Activated CD4-positive, alpha-beta T cell treated with anti-CD3 and anti-CD28 coated beads, Interleukin-2, Interleukin-6, amounts not matched to agents 100 ng/mL and 50 ng/mL, durations not matched to agents 16 hours and 8 hours (primary cell): ENCODE measurements at regions not wholly inside any gene's neighbourhood (a gene's known extent, or its start where the extent isn't known, plus 50 kb on each side); places are given as distances from the start of the nearest gene placed in this dataset.
"Not testable (repeated sequence)": the region's sequence is repeated elsewhere in the genome, so short reads cannot be mapped to it uniquely, and the experiment has no call there.

Experiments
- DNase-seq: peaks from one replicate; pipeline ENCODE4 v3.0.0-alpha.2; 2020

DNA sequence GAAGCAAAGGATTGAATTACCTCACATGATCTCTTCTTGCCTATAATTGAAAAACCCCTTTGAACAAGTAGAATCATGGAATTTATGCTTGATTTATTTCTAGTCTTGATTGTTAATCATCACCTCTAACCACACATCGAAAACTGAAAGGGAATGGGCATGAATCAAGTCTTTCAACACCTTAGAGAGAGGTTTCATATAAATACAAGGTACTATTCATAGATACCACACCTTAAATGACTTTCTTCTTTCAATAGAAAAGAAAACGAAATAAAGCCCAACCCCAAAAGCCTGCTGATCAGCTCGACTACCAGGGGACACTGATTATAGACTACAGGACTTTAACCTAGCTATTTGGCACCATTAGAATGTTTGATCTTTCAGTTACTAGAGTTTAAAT lies 128.6 kb upstream of the PTPRZ1 start:
- DNase-seq, result no peak

DNA sequence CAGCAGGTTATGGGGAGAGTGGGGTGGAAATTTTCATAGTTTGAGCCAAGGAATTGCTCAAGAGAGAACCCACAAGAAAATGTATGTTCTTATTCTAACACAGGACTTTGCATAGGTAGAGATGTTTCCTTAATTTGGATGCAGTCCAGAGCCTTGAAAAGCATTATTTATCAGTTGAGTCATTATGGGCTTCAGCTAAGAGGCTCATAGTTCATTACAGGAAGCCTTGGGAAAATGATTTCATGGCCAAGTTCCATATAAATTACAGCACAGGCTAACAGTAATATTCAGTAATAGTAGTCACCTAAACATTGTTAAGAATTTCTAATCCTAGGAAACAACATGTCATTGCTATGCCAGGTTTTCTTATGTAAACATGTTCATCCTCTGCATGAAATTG lies 131.1 kb upstream of the PTPRZ1 start:
- DNase-seq, result no peak

DNA sequence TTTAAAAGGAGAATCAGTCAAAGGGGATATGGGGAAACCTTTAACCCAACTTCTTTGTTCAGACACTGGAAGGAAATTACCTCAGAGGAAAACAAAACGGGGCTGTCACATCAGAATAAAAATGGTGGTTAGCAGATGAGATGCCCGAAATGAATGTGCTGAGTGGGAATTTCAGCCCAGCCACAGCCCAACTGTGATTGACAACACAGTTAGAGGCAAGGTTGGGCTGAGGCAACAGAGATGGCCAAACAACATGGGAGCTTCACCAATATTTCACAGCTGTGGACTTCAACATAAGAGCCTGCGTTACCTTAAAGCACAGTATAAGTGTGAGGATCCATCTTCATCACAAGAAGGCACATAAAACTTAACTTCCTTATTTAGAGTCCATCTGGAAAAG lies 133.5 kb upstream of the PTPRZ1 start:
- DNase-seq, result no peak

DNA sequence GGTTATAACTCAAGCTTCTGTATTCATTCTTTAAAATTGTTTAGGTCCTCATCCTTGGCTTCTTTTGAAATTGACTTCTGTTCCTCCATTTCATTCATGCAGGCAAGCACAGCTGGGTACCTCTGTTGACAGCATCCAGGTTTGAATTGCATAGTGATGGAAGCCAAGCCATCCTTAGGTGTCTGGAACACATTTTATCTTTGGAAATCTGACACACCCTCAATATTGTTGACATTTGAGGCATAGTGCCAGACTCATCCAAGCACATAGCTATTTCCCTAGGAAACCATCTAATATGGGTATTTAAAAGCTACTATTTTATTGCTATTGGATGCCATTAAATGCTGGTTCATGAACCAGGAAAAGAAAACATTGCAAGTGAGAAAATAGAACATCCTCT lies 142.1 kb upstream of the PTPRZ1 start:
- DNase-seq, result no peak

DNA sequence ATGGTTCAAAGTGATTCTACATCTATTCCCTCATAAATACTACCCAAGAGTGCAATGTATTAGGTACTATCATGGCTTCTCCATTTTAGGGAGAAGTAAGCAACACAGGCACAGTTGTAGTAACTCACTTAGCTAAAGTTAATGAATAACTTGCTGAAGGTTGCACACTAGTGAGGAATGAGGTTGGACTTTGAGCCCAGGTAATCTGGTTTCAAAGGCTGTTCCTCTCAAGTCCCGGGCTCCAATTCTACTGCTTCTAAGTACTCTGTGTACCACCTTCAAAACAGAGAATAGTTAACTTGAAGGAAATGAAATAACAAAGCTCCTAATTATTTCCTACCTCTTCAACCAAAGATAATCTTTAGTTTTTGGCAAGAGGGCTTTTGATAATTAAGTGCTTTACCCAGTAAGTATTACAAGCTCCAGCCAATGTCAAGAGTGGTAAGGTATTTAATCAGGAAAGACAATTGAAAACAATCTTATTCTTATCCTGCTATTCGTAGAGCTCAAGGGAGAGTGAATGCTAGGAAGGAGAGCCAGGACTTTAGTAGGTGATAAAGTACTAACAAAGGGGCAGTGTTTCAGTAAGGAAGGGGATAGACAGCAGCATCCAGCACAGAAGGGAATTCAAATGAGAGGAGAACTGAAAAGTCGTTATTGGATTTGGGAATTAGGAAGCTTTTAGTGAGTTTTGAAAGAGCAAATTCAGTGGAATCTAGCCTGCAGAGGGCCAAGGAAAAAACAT lies 158.2 kb upstream of the PTPRZ1 start:
- DNase-seq, result no peak

DNA sequence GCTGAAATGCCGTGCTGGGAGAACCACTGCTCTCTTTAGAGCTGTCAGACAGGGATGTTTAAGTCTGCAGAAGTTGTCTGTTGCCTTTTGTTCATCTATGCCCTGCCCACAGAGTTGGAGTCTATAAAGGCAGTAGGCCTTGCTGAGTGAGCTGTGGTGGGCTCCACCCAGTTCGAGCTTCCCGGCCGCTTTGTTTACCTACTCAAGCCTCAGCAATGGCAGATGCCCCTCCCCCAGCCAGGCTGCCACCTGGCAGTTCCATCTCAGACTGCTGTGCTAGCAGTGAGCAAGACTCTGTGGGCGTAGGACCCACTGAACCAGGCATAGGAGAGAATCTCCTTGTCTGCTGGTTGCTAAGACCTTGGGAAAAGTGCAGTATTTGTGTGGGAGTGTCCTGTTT lies 160.0 kb upstream of the PTPRZ1 start:
- not testable (repeated sequence) for DNase-seq

DNA sequence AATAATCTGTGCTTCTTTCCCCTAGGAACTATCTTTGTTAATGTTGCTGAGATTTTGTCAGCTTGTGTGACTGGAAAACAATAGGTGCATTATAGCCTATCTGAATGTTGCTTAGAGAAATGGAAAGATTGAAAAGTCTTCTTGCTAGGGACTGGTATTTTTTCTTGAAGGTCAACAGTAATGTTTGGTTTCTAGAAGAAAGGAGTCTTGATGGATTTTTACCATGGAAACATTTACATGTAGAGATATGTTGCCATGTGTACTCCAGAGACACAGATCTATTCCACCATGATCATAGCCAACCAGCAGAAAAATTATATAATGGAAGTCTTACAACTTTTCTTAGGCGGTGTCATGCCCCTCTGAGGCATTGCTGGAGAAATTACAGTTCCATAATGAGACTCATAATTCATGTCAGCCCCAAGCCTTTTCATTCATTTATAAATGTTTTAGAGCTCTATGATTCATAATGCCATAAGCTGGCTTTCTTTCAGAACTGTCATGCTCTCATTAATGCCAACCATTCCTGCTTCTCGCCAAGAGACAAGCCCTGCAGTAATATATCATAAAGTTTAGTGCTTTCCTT lies 175.1 kb upstream of the PTPRZ1 start:
- DNase-seq, result no peak

DNA sequence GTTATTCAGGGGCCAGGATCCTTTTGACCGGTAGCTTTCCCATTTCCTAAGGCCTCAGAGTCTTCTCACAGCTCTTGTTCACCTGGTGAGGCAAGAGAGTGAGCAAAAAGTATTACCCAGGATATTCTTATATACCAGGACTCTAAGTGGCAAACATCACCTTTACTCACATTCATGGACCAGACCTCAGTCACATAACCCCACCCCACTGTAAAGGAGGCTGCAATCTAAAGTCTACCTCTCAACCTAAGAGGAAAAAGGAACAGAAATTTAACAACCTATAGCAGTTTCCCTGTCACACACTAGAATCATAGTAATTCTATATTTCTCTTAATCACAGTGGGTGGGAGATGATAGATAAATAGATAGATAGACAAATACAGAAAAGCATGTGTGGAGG lies 176.0 kb upstream of the PTPRZ1 start:
- DNase-seq, result no peak

DNA sequence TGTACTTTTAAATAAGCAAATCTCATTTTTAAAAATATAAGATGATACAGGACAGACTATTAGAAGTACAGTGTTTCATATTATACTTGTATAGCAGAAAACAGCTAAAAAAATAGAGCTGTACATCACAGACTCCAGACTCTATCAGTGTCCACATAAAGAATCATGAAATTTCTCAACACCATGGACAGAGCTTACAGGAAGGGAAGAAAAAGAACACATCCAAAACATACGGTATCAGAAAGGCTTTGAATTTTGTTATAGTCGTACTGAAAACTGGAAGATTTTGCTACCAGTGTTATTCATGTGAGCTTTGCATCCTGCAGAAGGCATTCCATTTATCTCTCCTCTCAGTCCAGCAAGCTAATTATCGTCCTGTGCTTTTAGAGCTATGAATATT lies 183.2 kb upstream of the PTPRZ1 start:
- no peak for DNase-seq

DNA sequence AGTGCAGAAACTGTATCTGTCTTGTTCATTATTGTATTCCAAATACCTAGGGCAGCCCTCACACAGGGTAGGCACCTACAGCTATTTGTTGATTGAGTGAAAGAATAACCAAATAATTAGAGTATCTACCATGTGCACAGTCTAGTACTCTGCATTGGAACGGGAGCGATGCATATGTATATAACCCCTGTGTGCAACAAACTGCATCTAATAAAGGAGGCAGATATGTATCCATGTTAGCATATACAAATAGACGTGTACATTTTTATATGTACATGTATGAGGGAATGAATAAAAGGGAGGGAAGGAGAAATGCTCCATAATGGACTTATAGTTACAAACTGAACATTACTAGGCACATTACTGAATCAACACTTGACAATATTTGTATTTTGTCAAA lies 191.3 kb upstream of the PTPRZ1 start:
- DNase-seq, result no peak

DNA sequence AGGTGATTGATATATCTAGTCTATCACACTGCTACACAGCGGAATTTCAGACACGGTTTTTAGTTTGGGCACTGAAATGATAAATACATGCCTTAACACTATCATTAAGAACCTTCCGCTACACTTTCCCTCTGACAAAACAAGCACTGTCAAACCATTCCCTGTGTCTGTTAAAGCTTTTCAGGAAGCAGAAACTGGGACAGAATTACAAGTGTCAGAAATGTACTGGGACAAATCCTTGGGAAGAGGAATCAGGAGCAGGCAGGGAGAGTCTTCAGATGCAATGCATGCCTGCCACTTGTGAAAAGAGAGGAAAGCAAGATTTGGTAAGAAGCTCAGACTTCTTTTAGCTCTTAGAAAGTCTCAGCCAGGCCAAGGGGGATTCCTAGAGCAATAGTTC lies 196.8 kb upstream of the PTPRZ1 start:
- DNase-seq, result no peak

DNA sequence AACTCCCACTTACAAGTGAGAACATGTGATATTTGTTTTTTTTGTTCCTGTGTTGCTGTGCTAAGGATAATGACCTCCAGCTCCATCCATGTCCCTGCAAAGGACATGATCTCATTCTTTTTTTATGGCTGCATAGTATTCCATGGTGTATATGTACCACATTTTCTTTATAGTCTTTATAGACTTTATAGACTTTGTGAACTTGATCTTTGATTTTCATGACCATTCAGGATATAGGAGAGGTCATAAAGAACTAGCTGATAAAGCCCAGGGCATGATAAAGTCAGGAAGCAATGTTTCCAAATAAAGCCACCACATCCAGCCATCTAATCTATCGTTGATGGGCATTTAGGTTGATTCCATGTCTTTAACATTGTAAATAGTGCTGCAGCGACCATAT lies 198.5 kb upstream of the PTPRZ1 start:
- not testable (repeated sequence) for DNase-seq

DNA sequence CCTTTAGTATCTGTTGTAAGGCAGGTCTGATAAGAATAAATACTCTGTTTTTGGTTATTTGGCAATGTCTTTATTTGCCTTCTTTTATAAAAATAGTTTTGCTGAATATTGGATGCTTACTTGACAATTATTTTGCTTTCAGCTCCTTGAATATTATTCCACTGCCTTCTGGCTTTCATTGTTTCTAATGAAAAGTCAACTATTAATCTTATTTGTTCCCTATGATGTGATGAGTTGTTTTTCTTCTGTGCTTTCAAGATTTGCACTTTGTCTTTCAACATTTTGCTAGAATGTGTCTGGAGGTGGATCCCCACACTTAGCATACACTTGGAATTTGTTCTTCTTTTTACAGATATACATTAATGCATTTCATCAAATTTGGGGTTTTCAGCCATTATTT lies 203.8 kb upstream of the PTPRZ1 start:
- no peak for DNase-seq

DNA sequence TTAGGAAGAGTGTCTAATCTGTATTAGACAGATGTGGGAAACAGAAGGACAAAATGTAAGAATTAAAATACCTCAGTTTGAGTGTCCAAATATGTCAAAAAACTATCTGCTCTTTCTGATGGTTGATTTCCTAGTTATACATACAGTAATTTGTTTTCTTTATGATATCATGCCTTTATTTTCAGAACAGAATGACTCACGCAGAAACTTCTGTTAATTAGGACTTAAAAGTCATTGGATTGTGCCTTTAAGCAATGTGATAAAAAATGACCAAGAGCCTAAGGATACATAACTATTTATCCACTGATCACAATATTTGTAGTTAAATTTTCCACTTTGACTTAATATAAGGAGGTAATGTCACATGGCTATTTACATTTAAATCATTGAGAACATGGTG lies 206.7 kb upstream of the PTPRZ1 start:
- DNase-seq, result no peak

DNA sequence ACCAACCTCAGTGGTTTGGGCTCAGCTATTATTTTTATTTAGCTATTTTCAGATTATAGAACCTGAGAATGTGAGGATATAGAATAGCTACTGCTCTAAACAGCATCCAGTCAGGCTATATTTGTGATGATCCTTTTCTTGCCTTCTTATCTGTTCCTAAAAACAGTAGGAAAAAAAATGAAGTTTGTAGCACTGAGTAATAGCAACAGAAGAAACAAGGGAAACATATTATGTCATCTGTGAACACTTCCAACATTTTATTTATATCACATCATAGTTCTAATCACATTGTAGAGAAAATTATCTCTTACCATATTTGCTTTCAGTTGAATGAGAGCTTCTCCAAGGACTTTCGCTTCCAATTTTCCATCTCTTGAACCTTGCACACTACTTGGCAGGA lies 229.6 kb upstream of the PTPRZ1 start:
- DNase-seq, result no peak

DNA sequence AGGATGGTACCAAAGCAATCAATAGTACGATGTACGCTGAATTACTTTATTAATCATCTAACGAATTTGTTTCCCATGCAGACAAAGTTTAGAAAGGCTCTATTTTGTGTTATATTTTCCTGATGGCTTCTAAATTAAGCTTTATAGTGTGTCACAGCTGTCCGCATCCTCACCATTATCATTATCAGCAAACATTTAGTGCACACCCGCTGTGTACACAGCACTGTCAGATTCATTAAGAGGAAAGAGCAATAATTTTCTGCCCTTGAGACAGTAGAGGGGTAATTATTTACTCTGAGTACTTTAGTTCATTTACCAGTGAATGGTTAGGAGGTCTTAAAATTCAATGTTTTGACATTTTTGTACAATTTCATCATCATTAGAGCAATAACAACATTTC lies 233.3 kb upstream of the PTPRZ1 start:
- DNase-seq, result no peak

DNA sequence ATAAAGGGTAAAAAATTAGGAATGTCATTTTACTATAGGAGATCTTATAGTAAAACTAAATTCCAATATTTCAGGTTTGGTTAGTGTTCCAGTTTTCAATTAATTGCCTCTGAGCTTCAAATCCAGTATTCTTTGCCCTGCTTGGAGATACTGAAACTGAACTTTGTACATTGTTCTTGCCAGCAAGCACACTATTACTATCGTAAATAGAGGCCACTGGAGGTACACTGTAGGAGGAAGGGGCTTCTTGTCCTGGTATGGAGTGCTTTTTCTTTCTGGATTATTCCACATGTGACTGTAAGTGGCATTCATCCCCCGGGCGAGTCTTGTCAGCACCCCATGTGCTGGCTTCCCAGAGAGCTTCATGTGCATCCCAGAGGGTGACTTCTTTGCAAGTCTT lies 234.7 kb upstream of the PTPRZ1 start:
- no peak for DNase-seq

DNA sequence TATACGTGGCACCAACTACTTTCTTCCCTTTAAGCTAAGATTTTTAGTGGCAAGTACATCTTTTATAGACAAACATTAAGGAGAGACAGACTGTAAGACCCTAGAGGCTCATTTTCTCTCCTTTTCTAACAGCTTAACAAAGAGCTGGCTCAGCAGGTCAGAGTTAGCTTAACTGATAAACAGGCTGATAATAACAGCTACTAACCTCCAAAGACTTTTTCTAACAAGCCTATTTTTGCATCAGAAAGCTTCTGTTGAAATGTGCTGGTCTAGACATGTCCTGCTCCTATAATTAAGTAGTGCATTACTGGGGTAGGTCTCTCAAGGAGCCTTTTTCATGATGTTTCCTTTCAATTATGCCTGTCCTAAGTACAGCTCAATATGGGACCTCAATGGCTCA lies 238.2 kb upstream of the FAM3C start:
- no peak for DNase-seq

DNA sequence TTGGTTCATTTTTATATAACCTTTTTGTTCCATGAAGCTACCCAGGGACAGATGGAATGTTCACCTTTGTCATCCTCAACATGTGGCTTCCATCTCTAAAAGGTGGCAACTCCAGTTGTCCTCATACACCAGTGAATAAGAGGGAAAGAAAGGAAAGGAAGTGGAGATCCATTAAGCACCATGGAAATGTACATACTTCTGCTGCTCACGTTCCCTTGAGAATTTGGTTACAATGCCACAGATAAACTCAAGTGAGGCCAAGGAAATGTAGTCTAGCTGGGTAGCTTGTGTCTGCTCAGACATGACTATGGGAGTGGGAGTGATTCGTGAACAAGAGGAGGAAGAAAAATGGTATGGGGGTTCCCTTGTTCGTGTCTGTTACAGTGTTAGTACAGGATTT lies 237.1 kb upstream of the FAM3C start:
- DNase-seq, result no peak

DNA sequence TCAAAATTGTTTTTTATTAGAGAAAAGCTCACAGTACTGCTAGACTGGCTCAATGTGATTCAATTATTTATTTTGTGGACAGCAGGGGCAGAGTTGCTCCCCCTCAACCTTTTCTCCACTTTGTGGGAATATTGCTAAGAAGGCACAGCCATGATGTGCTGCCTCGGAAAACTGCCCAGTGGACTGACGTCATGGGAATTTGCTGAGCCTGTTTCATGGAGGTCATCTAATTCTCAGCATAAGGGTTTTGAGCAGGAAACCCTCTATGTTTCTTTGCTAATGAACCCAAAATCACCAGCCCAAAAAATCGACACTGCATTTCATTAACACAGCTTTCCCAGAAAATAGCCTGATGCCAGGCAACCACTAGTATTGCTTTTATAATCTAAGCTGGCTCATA lies 228.8 kb upstream of the FAM3C start:
- no peak for DNase-seq

DNA sequence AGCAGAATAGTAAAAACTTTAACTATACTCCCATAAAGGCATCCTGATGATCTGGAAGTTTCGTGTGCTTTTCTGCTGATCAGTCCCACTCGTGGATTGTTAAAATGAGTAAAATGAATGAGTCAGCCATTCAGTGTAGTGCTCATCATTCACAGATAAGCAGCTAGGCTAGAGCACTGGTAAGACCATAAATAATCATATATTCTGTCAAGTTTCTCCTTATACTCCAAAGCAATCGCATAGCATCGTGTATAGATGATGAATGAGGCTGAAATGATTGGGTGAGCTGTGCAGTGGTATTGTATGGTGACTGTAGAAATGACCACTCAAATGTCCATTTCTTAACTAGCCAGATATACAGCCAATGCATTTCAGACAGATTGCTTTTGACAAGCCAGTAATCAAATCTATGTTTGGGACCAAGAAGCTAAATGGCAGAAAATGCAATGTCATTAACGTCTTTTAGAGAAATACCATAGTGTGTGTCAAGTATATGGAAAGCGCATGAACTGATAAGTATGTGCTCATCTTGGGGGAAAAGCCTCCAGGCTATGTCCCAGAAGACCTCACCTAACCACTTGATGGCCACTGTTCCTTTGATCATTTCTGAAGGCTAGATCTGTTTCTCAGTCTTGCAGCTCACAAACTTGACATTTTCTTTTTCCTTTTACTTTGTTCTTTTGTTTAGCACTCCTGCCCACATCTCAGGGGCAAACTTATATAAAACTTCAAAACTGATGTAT lies 227.2 kb upstream of the FAM3C start:
- DNase-seq, result no peak

DNA sequence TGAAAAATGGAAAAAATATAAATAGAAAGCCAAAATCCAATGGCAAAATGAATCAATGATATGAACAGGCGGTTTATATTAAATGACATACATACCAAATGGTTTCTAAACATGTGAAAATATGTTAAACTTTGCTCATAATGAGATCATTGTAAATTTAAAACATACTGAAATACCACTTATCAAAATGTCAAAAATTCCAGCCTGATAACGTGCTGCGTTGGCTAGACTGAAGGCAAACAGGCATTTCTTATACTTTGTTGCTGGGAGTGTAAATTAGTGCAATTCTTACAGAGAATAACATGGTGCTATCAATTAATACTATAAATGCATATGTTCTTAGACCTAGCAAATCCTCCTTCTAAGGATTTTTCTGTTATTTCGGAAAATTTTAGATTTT lies 225.8 kb upstream of the FAM3C start:
- no peak for DNase-seq

DNA sequence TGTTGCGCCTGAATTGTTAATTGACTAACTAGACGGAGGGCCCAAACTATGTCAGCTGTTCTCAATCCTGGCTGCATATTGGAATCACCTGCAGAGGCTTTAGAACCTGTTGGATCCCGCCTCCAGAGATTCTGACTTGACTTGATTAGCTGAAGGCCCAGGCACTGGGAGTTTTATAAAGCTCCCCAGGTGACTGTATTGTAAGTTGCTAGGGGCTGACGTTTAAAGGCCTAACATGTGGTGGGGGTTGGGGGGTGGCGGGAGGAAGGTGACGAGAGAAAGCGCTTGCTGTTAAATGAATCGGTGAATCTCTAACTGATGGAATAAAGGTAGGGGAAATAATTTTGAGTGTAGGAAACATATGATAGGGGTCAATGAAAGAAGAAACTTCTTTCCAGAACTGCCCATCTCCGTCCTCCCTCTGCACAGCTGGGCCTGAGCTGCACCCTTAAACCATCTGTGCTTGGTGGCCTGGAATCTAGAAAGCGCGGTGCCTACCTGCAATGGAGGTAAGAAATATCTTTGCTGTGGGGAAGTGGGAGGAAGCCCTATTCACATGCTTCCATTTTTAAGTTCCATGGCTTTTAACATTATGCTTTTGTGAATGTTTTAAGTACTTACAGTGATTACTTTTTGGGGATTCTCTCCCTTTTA lies 225.0 kb upstream of the FAM3C start:
- DNase-seq, result no peak

DNA sequence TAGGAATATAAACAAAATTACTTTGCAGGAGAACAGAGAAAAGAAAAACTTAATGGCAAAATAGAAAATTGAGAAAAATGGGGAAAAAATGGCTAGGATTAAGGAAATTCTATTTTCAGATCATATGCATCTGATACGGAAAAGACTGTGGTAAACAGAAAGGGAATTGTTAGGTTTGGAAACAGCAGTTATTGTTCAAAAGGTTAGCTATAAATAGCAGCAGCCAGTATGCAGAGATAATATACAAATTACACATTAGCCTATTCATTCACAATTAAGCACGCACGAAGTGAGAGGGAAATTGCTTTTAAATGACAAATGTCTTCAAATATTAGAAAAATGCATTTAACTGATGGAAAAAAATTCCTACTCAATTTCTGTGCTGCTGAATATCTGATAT lies 224.1 kb upstream of the FAM3C start:
- DNase-seq, result no peak
